ENCODE measurements at regions not wholly inside any gene's neighbourhood (a gene's known extent, or its start where the extent isn't known, plus 50 kb on each side); places are given as distances from the start of the nearest gene placed in this dataset.

GRCh38 chr11:95652002-95652472, 137.5 kb downstream of the FAM76B start:
- TF ChIP-seq CTCF (IDR thresholded peaks at IDR 0.05; ENCODE audit: low read depth, low read length): no peak
- no peak for TF ChIP-seq EZH2phosphoT487 (IDR thresholded peaks at IDR 0.05; ENCODE audit: low read depth)

Data from OCI-LY3 (cell line).